ENCODE measurements at regions not wholly inside any gene's neighbourhood (a gene's known extent, or its start where the extent isn't known, plus 50 kb on each side); places are given as distances from the start of the nearest gene placed in this dataset.

GRCh38 chr22:34070051-34070450, 149.8 kb upstream of the LARGE1 start:
- no peak overlapping the region for H3K4me2 ChIP-seq (ENCODE audit: extremely low read depth, insufficient read depth, low read length)
- no peaks in the 10 kb centered on the region for H4K20me1 ChIP-seq (ENCODE audit: control insufficient read depth, extremely low read depth, insufficient read depth, low read length)
- no peaks in the 10 kb centered on the region for H3K27me3 ChIP-seq (ENCODE audit: control insufficient read depth, insufficient read depth, low read length)
- no peaks in the 10 kb centered on the region for H3K9me3 ChIP-seq (ENCODE audit: control insufficient read depth, insufficient read depth, low read depth, low read length)
- H2AFZ ChIP-seq (ENCODE audit: low read length): no peak overlapping the region
- no peak overlapping the region for H3K9ac ChIP-seq (ENCODE audit: insufficient read depth, low read length)
- H3K36me3 ChIP-seq (ENCODE audit: control insufficient read depth, insufficient read depth, low read length): no peaks in the 10 kb centered on the region
- no peak for DNase-seq (ENCODE audit: low read depth in 2 of 2)
- H3K27ac ChIP-seq (ENCODE audit: insufficient read depth, low read length): no peak overlapping the region
- no peaks in the 10 kb centered on the region for H3K4me1 ChIP-seq (ENCODE audit: control insufficient read depth, extremely low read depth, insufficient read depth, low read length)
- H3K79me2 ChIP-seq (ENCODE audit: control insufficient read depth, insufficient read depth, low read length): no peaks in the 10 kb centered on the region
- TF ChIP-seq EZH2 (IDR thresholded peaks at IDR 0.05; ENCODE audit: low read length, missing control alignments) (no peak), CTCF (conservative IDR thresholded peaks at IDR 0.05 in 1 of 2, IDR thresholded peaks at IDR 0.05 in 1 of 2; ENCODE audit: low read depth in 1 of 2, low read length in 2 of 2) (no peak)
- H3K4me3 ChIP-seq (replicated peaks in 1 of 4; ENCODE audit: control extremely low read depth in 1 of 4, insufficient read depth in 1 of 4, low read depth in 3 of 4, low read length in 4 of 4): no peak overlapping the region

GRCh38 chr22:34070531-34070930, 150.3 kb upstream of the LARGE1 start:
- Histone ChIP-seq H3K36me3 (ENCODE audit: control insufficient read depth, insufficient read depth, low read length) (no peaks in the 10 kb centered on the region), H3K9ac (ENCODE audit: insufficient read depth, low read length) (no peak overlapping the region), H3K4me2 (ENCODE audit: extremely low read depth, insufficient read depth, low read length) (no peak overlapping the region), H3K4me1 (ENCODE audit: control insufficient read depth, extremely low read depth, insufficient read depth, low read length) (no peaks in the 10 kb centered on the region), H3K27ac (ENCODE audit: insufficient read depth, low read length) (no peak overlapping the region), H4K20me1 (ENCODE audit: control insufficient read depth, extremely low read depth, insufficient read depth, low read length) (no peaks in the 10 kb centered on the region), H3K9me3 (ENCODE audit: control insufficient read depth, insufficient read depth, low read depth, low read length) (no peaks in the 10 kb centered on the region), H2AFZ (ENCODE audit: low read length) (no peak overlapping the region), H3K4me3 (replicated peaks in 1 of 4; ENCODE audit: control extremely low read depth in 1 of 4, insufficient read depth in 1 of 4, low read depth in 3 of 4, low read length in 4 of 4) (no peak overlapping the region), H3K79me2 (ENCODE audit: control insufficient read depth, insufficient read depth, low read length) (no peaks in the 10 kb centered on the region), H3K27me3 (ENCODE audit: control insufficient read depth, insufficient read depth, low read length) (no peaks in the 10 kb centered on the region)
- no peak for TF ChIP-seq CTCF (conservative IDR thresholded peaks at IDR 0.05 in 1 of 2, IDR thresholded peaks at IDR 0.05 in 1 of 2; ENCODE audit: low read depth in 1 of 2, low read length in 2 of 2)
- no peak for TF ChIP-seq EZH2 (IDR thresholded peaks at IDR 0.05; ENCODE audit: low read length, missing control alignments)
- DNase-seq (ENCODE audit: low read depth in 2 of 2): no peak

GRCh38 chr22:34072585-34072984, 152.3 kb upstream of the LARGE1 start:
- no peak for TF ChIP-seq CTCF (conservative IDR thresholded peaks at IDR 0.05 in 1 of 2, IDR thresholded peaks at IDR 0.05 in 1 of 2; ENCODE audit: low read depth in 1 of 2, low read length in 2 of 2)
- Histone ChIP-seq H3K36me3 (ENCODE audit: control insufficient read depth, insufficient read depth, low read length) (no peaks in the 10 kb centered on the region), H3K27ac (ENCODE audit: insufficient read depth, low read length) (no peak overlapping the region), H3K27me3 (ENCODE audit: control insufficient read depth, insufficient read depth, low read length) (no peaks in the 10 kb centered on the region), H2AFZ (ENCODE audit: low read length) (no peak overlapping the region), H3K4me3 (replicated peaks in 1 of 4; ENCODE audit: control extremely low read depth in 1 of 4, insufficient read depth in 1 of 4, low read depth in 3 of 4, low read length in 4 of 4) (no peak overlapping the region), H3K9me3 (ENCODE audit: control insufficient read depth, insufficient read depth, low read depth, low read length) (no peaks in the 10 kb centered on the region), H3K79me2 (ENCODE audit: control insufficient read depth, insufficient read depth, low read length) (no peaks in the 10 kb centered on the region), H3K4me1 (ENCODE audit: control insufficient read depth, extremely low read depth, insufficient read depth, low read length) (no peaks in the 10 kb centered on the region), H3K9ac (ENCODE audit: insufficient read depth, low read length) (no peak overlapping the region), H3K4me2 (ENCODE audit: extremely low read depth, insufficient read depth, low read length) (no peak overlapping the region), H4K20me1 (ENCODE audit: control insufficient read depth, extremely low read depth, insufficient read depth, low read length) (no peaks in the 10 kb centered on the region)
- no peak for DNase-seq (ENCODE audit: low read depth in 2 of 2)
